DND-41 (cell line): ENCODE measurements at regions not wholly inside any gene's neighbourhood (a gene's known extent, or its start where the extent isn't known, plus 50 kb on each side); places are given as distances from the start of the nearest gene placed in this dataset.

Experiments used
- EZH2 ChIP-seq: IDR thresholded peaks from 3 replicates; pipeline ENCODE4 v1.6.1; 2012; ENCODE audit warnings: borderline replicate concordance, low read depth, mild to moderate bottlenecking, moderate library complexity, low read length, inconsistent platforms; ENCODE audit not compliant: severe bottlenecking
- TF ChIP-seq, protein P1 (sequence below): IDR thresholded peaks from 2 replicates; pipeline ENCODE4 v1.5.1; 2012; ENCODE audit warnings: borderline replicate concordance, low read length, moderate library complexity, mild to moderate bottlenecking; ENCODE audit not compliant: poor library complexity, severe bottlenecking; ENCODE audit errors: extremely low read depth

- TF ChIP-seq, protein P1, sequence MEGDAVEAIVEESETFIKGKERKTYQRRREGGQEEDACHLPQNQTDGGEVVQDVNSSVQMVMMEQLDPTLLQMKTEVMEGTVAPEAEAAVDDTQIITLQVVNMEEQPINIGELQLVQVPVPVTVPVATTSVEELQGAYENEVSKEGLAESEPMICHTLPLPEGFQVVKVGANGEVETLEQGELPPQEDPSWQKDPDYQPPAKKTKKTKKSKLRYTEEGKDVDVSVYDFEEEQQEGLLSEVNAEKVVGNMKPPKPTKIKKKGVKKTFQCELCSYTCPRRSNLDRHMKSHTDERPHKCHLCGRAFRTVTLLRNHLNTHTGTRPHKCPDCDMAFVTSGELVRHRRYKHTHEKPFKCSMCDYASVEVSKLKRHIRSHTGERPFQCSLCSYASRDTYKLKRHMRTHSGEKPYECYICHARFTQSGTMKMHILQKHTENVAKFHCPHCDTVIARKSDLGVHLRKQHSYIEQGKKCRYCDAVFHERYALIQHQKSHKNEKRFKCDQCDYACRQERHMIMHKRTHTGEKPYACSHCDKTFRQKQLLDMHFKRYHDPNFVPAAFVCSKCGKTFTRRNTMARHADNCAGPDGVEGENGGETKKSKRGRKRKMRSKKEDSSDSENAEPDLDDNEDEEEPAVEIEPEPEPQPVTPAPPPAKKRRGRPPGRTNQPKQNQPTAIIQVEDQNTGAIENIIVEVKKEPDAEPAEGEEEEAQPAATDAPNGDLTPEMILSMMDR = no peak
- no peak for TF ChIP-seq EZH2
Measured at GRCh38 chr3:124373524-124373923, 356.7 kb upstream of the UMPS start.
